Stomach (tissue), 8 donors: ENCODE measurements at regions not wholly inside any gene's neighbourhood (a gene's known extent, or its start where the extent isn't known, plus 50 kb on each side); places are given as distances from the start of the nearest gene placed in this dataset.

Experiments used
- DNase-seq, 2 donors: peaks; one replicate each; pipeline versions ENCODE4 v3.0.0 to v3.0.0-alpha.2; 2013 to 2019
- H3K27ac ChIP-seq, 5 donors: fragments of 200-600 bp in 4 of 5; sonication (generic) in 4 of 5; one replicate each; pipeline ENCODE4 v1.5.1; 2013 to 2019; ENCODE audit warnings: mild to moderate bottlenecking in 1 of 5, moderate library complexity in 1 of 5
- H3K27me3 ChIP-seq, 3 donors: fragments of 200-600 bp; sonication (generic); one replicate each; pipeline ENCODE4 v1.5.1; 2017 to 2019; ENCODE audit warnings: mixed run types in 1 of 3
- H3K36me3 ChIP-seq, 4 donors: fragments of 200-600 bp; sonication (generic); 1 replicate in 3 of 4; 2 replicates in 1 of 4; pipeline ENCODE4 v1.5.1; 2016 to 2019
- H3K4me1 ChIP-seq, 4 donors: fragments of 200-600 bp; sonication (generic); one replicate each; pipeline ENCODE4 v1.5.1; 2016 to 2019
- H3K4me3 ChIP-seq, 4 donors: fragments of 200-600 bp; sonication (generic) in 3 of 4; one replicate each; pipeline ENCODE4 v1.5.1; 2016 to 2019; ENCODE audit warnings: mild to moderate bottlenecking in 1 of 4
- H3K9me3 ChIP-seq, 4 donors: fragments of 200-600 bp; sonication (generic); one replicate each; pipeline ENCODE4 v1.5.1; 2016 to 2019
- EP300 ChIP-seq: sonication (generic); formaldehyde crosslinking; IDR thresholded peaks from one replicate; pipeline ENCODE4 v1.6.1; 2017; ENCODE audit warnings: antibody characterized with exemption
- POLR2A ChIP-seq, 4 donors: fragments of 450-650 bp; IDR thresholded peaks; one replicate each; pipeline ENCODE4 v1.6.1; 2016; ENCODE audit warnings: antibody characterized with exemption in 4 of 4, control low read depth in 2 of 4, mild to moderate bottlenecking in 1 of 4, moderate library complexity in 1 of 4
- POLR2AphosphoS5 ChIP-seq, 3 donors: sonication (generic); formaldehyde crosslinking; IDR thresholded peaks; one replicate each; pipeline ENCODE4 v1.6.1; 2016; ENCODE audit warnings: antibody characterized with exemption in 3 of 3
- WGBS, 5 donors: extraction: QIAGEN DNeasy Blood & Tissue Kit in 3 of 5; methylation state at CpG; one replicate each; pipeline versions ENCODE4 v1.1.5 to v1.1.7; 2013 to 2018; 5-methylcytosine and 5-hydroxymethylcytosine counted together
- intact Hi-C: fragments of 100-400 bp; cut with DNase I; formaldehyde crosslinking; loops from one replicate; pipeline ENCODE4 v1.15.1; 2023; ENCODE audit warnings: low total_unique reads
- TF ChIP-seq, protein P1 (sequence below), 7 experiments: fragments of 450-650 bp in 4 of 7; fragments of 200-600 bp in 3 of 7; sonication (generic) in 3 of 7; IDR thresholded peaks; one replicate each; pipeline ENCODE4 v1.5.1; 2016 to 2019; ENCODE audit warnings: antibody characterized with exemption in 7 of 7, control low read depth in 2 of 7, mild to moderate bottlenecking in 1 of 7
- donor health status: healthy with polysubstance abuse.
- donor health status: Bipolar disorder and iron deficiency.
- donor health status: healthy.

DNA sequence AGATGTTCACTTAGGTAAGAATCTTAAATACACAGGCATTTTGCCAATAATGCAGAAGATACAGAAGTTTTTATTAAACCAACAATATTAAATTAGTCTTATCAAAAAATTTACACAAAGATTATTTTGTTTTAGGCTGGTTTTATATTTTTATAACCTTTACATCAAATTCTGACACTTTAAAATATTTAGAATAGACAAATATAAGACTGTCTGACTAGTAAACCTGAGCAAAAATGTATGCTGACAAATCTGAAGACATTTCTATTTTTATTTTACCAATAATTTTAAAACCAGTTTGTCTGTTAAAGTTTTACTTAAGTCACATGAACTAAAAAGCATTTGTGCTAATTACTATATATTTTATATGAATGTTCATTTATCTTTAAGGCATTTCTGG lies 72.1 kb upstream of the ZNF236 start:
- intact Hi-C loops, result no loop called here
- Histone ChIP-seq H3K27me3 (no peaks in the 10 kb centered on the region), H3K27ac (no peak overlapping the region), H3K9me3 (peaks cover 0 to 31% (median 13%) of the 10 kb centered on the region in 4 donors), H3K4me1 (peaks cover 0 to 8% (median 7%) of the 10 kb centered on the region in 4 donors), H3K36me3 (no peaks in the 10 kb centered on the region), H3K4me3 (no peak overlapping the region)
- TF ChIP-seq, protein P1, sequence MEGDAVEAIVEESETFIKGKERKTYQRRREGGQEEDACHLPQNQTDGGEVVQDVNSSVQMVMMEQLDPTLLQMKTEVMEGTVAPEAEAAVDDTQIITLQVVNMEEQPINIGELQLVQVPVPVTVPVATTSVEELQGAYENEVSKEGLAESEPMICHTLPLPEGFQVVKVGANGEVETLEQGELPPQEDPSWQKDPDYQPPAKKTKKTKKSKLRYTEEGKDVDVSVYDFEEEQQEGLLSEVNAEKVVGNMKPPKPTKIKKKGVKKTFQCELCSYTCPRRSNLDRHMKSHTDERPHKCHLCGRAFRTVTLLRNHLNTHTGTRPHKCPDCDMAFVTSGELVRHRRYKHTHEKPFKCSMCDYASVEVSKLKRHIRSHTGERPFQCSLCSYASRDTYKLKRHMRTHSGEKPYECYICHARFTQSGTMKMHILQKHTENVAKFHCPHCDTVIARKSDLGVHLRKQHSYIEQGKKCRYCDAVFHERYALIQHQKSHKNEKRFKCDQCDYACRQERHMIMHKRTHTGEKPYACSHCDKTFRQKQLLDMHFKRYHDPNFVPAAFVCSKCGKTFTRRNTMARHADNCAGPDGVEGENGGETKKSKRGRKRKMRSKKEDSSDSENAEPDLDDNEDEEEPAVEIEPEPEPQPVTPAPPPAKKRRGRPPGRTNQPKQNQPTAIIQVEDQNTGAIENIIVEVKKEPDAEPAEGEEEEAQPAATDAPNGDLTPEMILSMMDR (IDR thresholded peaks at IDR 0.05), result no peak
- TF ChIP-seq POLR2AphosphoS5 (IDR thresholded peaks at IDR 0.05) (no peak), POLR2A (IDR thresholded peaks at IDR 0.05) (no peak), EP300 (no peak)
- no peak for DNase-seq

- Histone ChIP-seq H3K9me3 (peaks cover 0 to 31% (median 13%) of the 10 kb centered on the region in 4 donors), H3K27me3 (no peaks in the 10 kb centered on the region), H3K27ac (no peak overlapping the region), H3K4me1 (peaks cover 0 to 8% (median 7%) of the 10 kb centered on the region in 4 donors), H3K4me3 (no peak overlapping the region), H3K36me3 (no peaks in the 10 kb centered on the region)
- no peak for DNase-seq
- intact Hi-C loops, result no loop called here
- WGBS, 5 donors, result 65 to 91% (median 69%) methylated on average over 1 of the region's 1 CpG
- TF ChIP-seq POLR2A (IDR thresholded peaks at IDR 0.05), result no peak
- TF ChIP-seq POLR2AphosphoS5 (IDR thresholded peaks at IDR 0.05), result no peak
- TF ChIP-seq, protein P1 (IDR thresholded peaks at IDR 0.05), result no peak
- no peak for TF ChIP-seq EP300
These were observed 74.7 kb upstream of the ZNF236 start for GRCh38 chr18:76747676-76748075.

DNA sequence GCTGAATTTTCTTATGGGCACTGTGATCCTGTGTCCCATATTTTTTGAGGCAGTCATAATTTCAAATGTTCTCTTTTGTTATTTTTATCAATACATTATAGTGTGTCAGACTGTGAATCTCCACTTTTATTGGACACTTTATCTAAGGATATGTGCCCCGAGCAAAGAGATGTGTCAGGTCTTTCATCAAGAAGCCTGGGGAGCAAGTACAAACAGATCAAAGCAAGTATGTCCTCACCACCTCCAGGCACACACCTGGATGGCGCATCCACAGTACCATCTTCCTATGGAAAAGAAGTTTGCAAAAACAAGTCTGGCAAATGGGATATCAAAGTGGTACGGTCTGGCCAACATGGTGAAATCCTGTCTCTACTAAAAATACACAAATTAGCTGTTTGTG lies 81.0 kb upstream of the ZNF236 start:
- Histone ChIP-seq H3K9me3 (no peaks in the 10 kb centered on the region), H3K4me3 (no peak overlapping the region), H3K27me3 (no peaks in the 10 kb centered on the region), H3K4me1 (peaks cover 0 to 8% (median 3%) of the 10 kb centered on the region in 4 donors), H3K27ac (no peak overlapping the region), H3K36me3 (no peaks in the 10 kb centered on the region)
- WGBS, 5 donors, result 81 to 93% (median 86%) methylated on average over 3 of the region's 3 CpGs
- intact Hi-C loops, result no loop called here
- DNase-seq, result no peak
- TF ChIP-seq, protein P1 (IDR thresholded peaks at IDR 0.05), result no peak
- TF ChIP-seq POLR2A (IDR thresholded peaks at IDR 0.05) (no peak), POLR2AphosphoS5 (IDR thresholded peaks at IDR 0.05) (no peak), EP300 (no peak)

DNA sequence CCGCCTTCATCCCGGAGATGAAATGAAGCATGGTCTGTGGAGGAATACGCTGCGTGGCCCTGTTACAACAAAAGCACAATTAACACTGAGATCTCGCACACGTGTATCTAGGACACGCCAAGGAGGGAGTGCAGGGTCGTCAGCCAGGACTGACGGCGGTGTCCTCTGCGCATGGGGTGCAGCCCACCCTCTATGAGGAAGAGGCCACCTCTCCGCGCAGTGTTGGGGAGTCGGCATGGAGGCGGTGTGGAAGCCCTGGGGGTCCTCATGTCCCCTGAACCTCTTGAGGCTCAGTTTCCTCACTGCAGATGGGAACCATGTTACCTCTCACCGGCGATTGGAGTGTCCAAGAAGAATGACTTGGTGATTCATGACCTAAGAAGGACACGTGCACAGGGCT lies 86.0 kb upstream of the ZNF236 start:
- TF ChIP-seq POLR2AphosphoS5 (IDR thresholded peaks at IDR 0.05), result no peak
- TF ChIP-seq, protein P1 (IDR thresholded peaks at IDR 0.05), result no peak
- no peak for TF ChIP-seq EP300
- TF ChIP-seq POLR2A (IDR thresholded peaks at IDR 0.05), result no peak
- Histone ChIP-seq H3K4me3 (no peak overlapping the region), H3K27ac (no peak overlapping the region), H3K36me3 (no peaks in the 10 kb centered on the region), H3K9me3 (no peaks in the 10 kb centered on the region), H3K4me1 (peaks cover 0 to 8% (median 3%) of the 10 kb centered on the region in 4 donors), H3K27me3 (no peaks in the 10 kb centered on the region)
- no peak for DNase-seq
- intact Hi-C loops, result no loop called here
- WGBS, 5 donors, result 89 to 93% (median 92%) methylated on average over 17 to 18 of the region's 18 CpGs
